HepG2 (cell line): ENCODE measurements at regions not wholly inside any gene's neighbourhood (a gene's known extent, or its start where the extent isn't known, plus 50 kb on each side); places are given as distances from the start of the nearest gene placed in this dataset.

Source experiments
- GATA4 ChIP-seq: sonication (generic); IDR thresholded peaks from 2 replicates; pipeline ENCODE4 v1.6.1; 2016; ENCODE audit warnings: antibody characterized with exemption, low read depth, borderline replicate concordance
- MAFF ChIP-seq: IDR thresholded peaks from 2 replicates; pipeline ENCODE4 v1.6.1; 2011; ENCODE audit warnings: low read depth, low read length, improper control_type of control experiment
- MIXL1 ChIP-seq: IDR thresholded peaks from 2 replicates; pipeline ENCODE4 v1.6.1; 2016
- PAWR ChIP-seq: sonication (generic); formaldehyde crosslinking; IDR thresholded peaks from 2 replicates; pipeline ENCODE4 v1.4.0; 2020; ENCODE audit warnings: missing genetic modification reagents, mild to moderate bottlenecking, borderline replicate concordance
- PHF21A ChIP-seq: sonication (generic); formaldehyde crosslinking; IDR thresholded peaks from 2 replicates; pipeline ENCODE4 v1.5.0; 2020; ENCODE audit warnings: mild to moderate bottlenecking, missing genetic modification reagents
- PREB ChIP-seq: sonication (generic); formaldehyde crosslinking; IDR thresholded peaks from 2 replicates; pipeline ENCODE4 v1.4.0; 2020; ENCODE audit warnings: missing genetic modification reagents
- RARA ChIP-seq: IDR thresholded peaks from 2 replicates; pipeline ENCODE4 v1.6.1; 2016; ENCODE audit warnings: missing genetic modification reagents, missing compliant biosample characterization
- THAP9 ChIP-seq: sonication (generic); formaldehyde crosslinking; IDR thresholded peaks from 2 replicates; pipeline ENCODE4; 2020; ENCODE audit warnings: missing genetic modification reagents, mild to moderate bottlenecking, borderline replicate concordance
- ZNF274 ChIP-seq: sonication (generic); formaldehyde crosslinking; IDR thresholded peaks from 2 replicates; pipeline ENCODE4 v1.5.1; 2020; ENCODE audit warnings: mild to moderate bottlenecking, missing genetic modification reagents
- ZNF3 ChIP-seq: IDR thresholded peaks from 2 replicates; pipeline ENCODE4 v1.7.0; 2017; ENCODE audit warnings: inconsistent platforms
- ZNF501 ChIP-seq: sonication (generic); formaldehyde crosslinking; IDR thresholded peaks from 2 replicates; pipeline ENCODE4 v1.5.1; 2020; ENCODE audit warnings: mild to moderate bottlenecking, moderate library complexity, missing genetic modification reagents
- ZNF614 ChIP-seq: IDR thresholded peaks from 2 replicates; pipeline ENCODE4 v1.6.1; 2018; ENCODE audit warnings: missing biosample characterization, missing genetic modification reagents, inconsistent platforms, borderline replicate concordance
- ZNF749 ChIP-seq: sonication (generic); formaldehyde crosslinking; IDR thresholded peaks from 2 replicates; pipeline ENCODE4 v1.8.0; 2022; ENCODE audit warnings: mild to moderate bottlenecking, missing genetic modification reagents, moderate library complexity, borderline replicate concordance
- ZNF766 ChIP-seq: sonication (generic); formaldehyde crosslinking; IDR thresholded peaks from 2 replicates; pipeline ENCODE4 v1.5.0; 2020; ENCODE audit warnings: missing genetic modification reagents, borderline replicate concordance
- ZNF800 ChIP-seq: sonication (generic); formaldehyde crosslinking; IDR thresholded peaks from 2 replicates; pipeline ENCODE4 v1.4.0; 2020; ENCODE audit warnings: missing genetic modification reagents
- TF ChIP-seq, protein P1 (sequence below): sonication (generic); formaldehyde crosslinking; IDR thresholded peaks from 2 replicates; pipeline ENCODE4 v1.5.1; 2020; ENCODE audit warnings: mild to moderate bottlenecking, missing genetic modification reagents, borderline replicate concordance

GRCh38 chr18:79588636-79589481 is 90.7 kb upstream of the CTDP1 start (continued):
- 0 out of 2 replicates have a peak, but pooled peaks have one; percentile 58 for TF ChIP-seq ZNF749 (CRISPR knock-in tag)
- TF ChIP-seq ZNF766 (CRISPR knock-in tag), result peak; percentile 67; the same call in 1 of the 2 replicates
- TF ChIP-seq ZNF800 (CRISPR knock-in tag), result 0 out of 2 replicates have a peak, but pooled peaks have one; percentile 73
- TF ChIP-seq MAFF, result 0 out of 2 replicates have a peak, but pooled peaks have one; percentile 10
- 0 out of 2 replicates have a peak, but pooled peaks have one; percentile 69 for TF ChIP-seq ZNF501
- TF ChIP-seq THAP9 (CRISPR knock-in tag), result peak; percentile 43; the same call in 1 of the 2 replicates
- 0 out of 2 replicates have a peak, but pooled peaks have one; percentile 16 for TF ChIP-seq PHF21A (CRISPR knock-in tag)
- TF ChIP-seq ZNF3 (CRISPR knock-in tag), result no peak
- TF ChIP-seq GATA4, result no peak
- peak; percentile 25; the same call in 1 of the 2 replicates for TF ChIP-seq ZNF614 (CRISPR knock-in tag)
- TF ChIP-seq, protein P1, sequence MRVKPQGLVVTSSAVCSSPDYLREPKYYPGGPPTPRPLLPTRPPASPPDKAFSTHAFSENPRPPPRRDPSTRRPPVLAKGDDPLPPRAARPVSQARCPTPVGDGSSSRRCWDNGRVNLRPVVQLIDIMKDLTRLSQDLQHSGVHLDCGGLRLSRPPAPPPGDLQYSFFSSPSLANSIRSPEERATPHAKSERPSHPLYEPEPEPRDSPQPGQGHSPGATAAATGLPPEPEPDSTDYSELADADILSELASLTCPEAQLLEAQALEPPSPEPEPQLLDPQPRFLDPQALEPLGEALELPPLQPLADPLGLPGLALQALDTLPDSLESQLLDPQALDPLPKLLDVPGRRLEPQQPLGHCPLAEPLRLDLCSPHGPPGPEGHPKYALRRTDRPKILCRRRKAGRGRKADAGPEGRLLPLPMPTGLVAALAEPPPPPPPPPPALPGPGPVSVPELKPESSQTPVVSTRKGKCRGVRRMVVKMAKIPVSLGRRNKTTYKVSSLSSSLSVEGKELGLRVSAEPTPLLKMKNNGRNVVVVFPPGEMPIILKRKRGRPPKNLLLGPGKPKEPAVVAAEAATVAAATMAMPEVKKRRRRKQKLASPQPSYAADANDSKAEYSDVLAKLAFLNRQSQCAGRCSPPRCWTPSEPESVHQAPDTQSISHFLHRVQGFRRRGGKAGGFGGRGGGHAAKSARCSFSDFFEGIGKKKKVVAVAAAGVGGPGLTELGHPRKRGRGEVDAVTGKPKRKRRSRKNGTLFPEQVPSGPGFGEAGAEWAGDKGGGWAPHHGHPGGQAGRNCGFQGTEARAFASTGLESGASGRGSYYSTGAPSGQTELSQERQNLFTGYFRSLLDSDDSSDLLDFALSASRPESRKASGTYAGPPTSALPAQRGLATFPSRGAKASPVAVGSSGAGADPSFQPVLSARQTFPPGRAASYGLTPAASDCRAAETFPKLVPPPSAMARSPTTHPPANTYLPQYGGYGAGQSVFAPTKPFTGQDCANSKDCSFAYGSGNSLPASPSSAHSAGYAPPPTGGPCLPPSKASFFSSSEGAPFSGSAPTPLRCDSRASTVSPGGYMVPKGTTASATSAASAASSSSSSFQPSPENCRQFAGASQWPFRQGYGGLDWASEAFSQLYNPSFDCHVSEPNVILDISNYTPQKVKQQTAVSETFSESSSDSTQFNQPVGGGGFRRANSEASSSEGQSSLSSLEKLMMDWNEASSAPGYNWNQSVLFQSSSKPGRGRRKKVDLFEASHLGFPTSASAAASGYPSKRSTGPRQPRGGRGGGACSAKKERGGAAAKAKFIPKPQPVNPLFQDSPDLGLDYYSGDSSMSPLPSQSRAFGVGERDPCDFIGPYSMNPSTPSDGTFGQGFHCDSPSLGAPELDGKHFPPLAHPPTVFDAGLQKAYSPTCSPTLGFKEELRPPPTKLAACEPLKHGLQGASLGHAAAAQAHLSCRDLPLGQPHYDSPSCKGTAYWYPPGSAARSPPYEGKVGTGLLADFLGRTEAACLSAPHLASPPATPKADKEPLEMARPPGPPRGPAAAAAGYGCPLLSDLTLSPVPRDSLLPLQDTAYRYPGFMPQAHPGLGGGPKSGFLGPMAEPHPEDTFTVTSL (CRISPR knock-in tag), result peak; percentile 43; the same call in 1 of the 2 replicates
- peak; percentile 54; the same call in 1 of the 2 replicates for TF ChIP-seq RARA
- peak; percentile 70; the same call in 1 of the 2 replicates for TF ChIP-seq MIXL1 (CRISPR knock-in tag)
- 0 out of 2 replicates have a peak, but pooled peaks have one; percentile 58 for TF ChIP-seq PAWR
- TF ChIP-seq ZNF274 (CRISPR knock-in tag), result peak; percentile 82; the same call in 1 of the 2 replicates
- 0 out of 2 replicates have a peak, but pooled peaks have one; percentile 59 for TF ChIP-seq PREB (CRISPR knock-in tag)
